Endothelial cell of umbilical vein (primary cell): ENCODE measurements at regions not wholly inside any gene's neighbourhood (a gene's known extent, or its start where the extent isn't known, plus 50 kb on each side); places are given as distances from the start of the nearest gene placed in this dataset.
A peak's percentile ranks its signal among the peaks of the same experiment; 100 is the strongest.

Source experiments
- BruUV-seq: library from RNA; stranded (reverse); fragments of 400-500 nt; replicated peaks from 2 replicates; lab custom pipeline; 2021; lab: Mats Ljungman, UMichigan
- CTCF ChIA-PET: fragments of 300-600, 350-600 bp; sonication (Branson Sonifier 250); formaldehyde crosslinking; loops from one replicate; lab custom pipeline; 2021; ENCODE audit warnings: antibody characterized with exemption, inconsistent platforms; lab: Charles Lee
- POLR2A ChIA-PET: fragments of 300-600, 350-600 bp; sonication (Branson Sonifier 250); formaldehyde crosslinking; loops from one replicate; lab custom pipeline; 2021; ENCODE audit warnings: antibody characterized with exemption, inconsistent platforms; lab: Charles Lee
- DNase-seq: peaks from one replicate; pipeline ENCODE4 v3.0.0-alpha.2; 2011; ENCODE audit warnings: low read depth, low spot score
- FAIRE-seq: peaks from 2 replicates; lab custom pipeline; 2011; peaks lifted over from hg19 to GRCh38; lab: Jason Lieb, UNC
- H2AFZ ChIP-seq: 2 replicates; pipeline ENCODE4 v1.6.0; 2012; ENCODE audit warnings: low read depth, low read length, control low read depth, inconsistent platforms
- H3K27ac ChIP-seq: 2 replicates; pipeline ENCODE4 v1.5.1; 2011; ENCODE audit warnings: low read depth, mild to moderate bottlenecking, control low read depth, low read length, moderate library complexity; ENCODE audit not compliant: insufficient read depth
- H3K27me3 ChIP-seq, 2 experiments: 2 replicates each; pipeline versions ENCODE4 v1.6.0 to v1.6.1; 2011; ENCODE audit warnings: low read length in 2 of 2, mixed read lengths in 1 of 2; ENCODE audit not compliant: control insufficient read depth in 2 of 2, insufficient read depth in 2 of 2
- H3K36me3 ChIP-seq, 2 experiments: 2 replicates in 1 of 2; 3 replicates in 1 of 2; pipeline ENCODE4 v1.5.1; 2011; ENCODE audit warnings: low read length in 2 of 2, mild to moderate bottlenecking in 1 of 2, moderate library complexity in 1 of 2; ENCODE audit not compliant: control insufficient read depth in 2 of 2, insufficient read depth in 2 of 2; ENCODE audit errors: extremely low read depth in 1 of 2
- H3K4me1 ChIP-seq: 3 replicates; pipeline ENCODE4 v1.5.1; 2011; ENCODE audit warnings: mild to moderate bottlenecking, low read length; ENCODE audit not compliant: control insufficient read depth, insufficient read depth; ENCODE audit errors: extremely low read depth
- H3K4me2 ChIP-seq: 2 replicates; pipeline ENCODE4 v1.6.1; 2011; ENCODE audit warnings: low read length, control low read depth, mixed read lengths; ENCODE audit not compliant: insufficient read depth
- H3K4me3 ChIP-seq, 3 experiments: fragments of 200-600 bp in 1 of 3; sonication (generic), shearing (Covaris generic) in 1 of 3; replicated peaks in 1 of 3; 2 replicates each; pipeline ENCODE4 v1.5.1; 2011 to 2016; ENCODE audit warnings: control low read depth in 3 of 3, low read length in 3 of 3, mild to moderate bottlenecking in 2 of 3, inconsistent platforms in 1 of 3, low read depth in 1 of 3, moderate library complexity in 1 of 3; ENCODE audit not compliant: insufficient read depth in 1 of 3
- H3K79me2 ChIP-seq: 2 replicates; pipeline ENCODE4 v1.6.0; 2012; ENCODE audit warnings: low read length, inconsistent platforms; ENCODE audit not compliant: control insufficient read depth, insufficient read depth
- H3K9ac ChIP-seq: replicated peaks from 2 replicates; pipeline ENCODE3; 2011; ENCODE audit warnings: low read length, control low read depth; ENCODE audit not compliant: insufficient read depth; ENCODE audit errors: extremely low read depth
- H3K9me1 ChIP-seq: replicated peaks from 3 replicates; pipeline ENCODE4 v1.6.0; 2011; ENCODE audit warnings: mild to moderate bottlenecking, low read length; ENCODE audit not compliant: control insufficient read depth, insufficient read depth; ENCODE audit errors: extremely low read depth
- H3K9me3 ChIP-seq: replicated peaks from 2 replicates; pipeline ENCODE4 v1.5.1; 2012; ENCODE audit warnings: low read length, inconsistent platforms; ENCODE audit not compliant: control insufficient read depth, insufficient read depth
- H4K20me1 ChIP-seq: replicated peaks from 2 replicates; pipeline ENCODE3; 2011; ENCODE audit warnings: mild to moderate bottlenecking, low read length; ENCODE audit not compliant: control insufficient read depth, insufficient read depth; ENCODE audit errors: extremely low read depth
- EZH2 ChIP-seq: IDR thresholded peaks from 2 replicates; pipeline ENCODE4 v1.6.1; 2012; ENCODE audit warnings: borderline replicate concordance, low read depth, mild to moderate bottlenecking, moderate library complexity, low read length, inconsistent platforms; ENCODE audit not compliant: severe bottlenecking
- FOS ChIP-seq: IDR thresholded peaks from 2 replicates; pipeline ENCODE4 v1.6.1; 2011; ENCODE audit warnings: mild to moderate bottlenecking, low read length, moderate library complexity, borderline replicate concordance; ENCODE audit not compliant: insufficient read depth
- GATA2 ChIP-seq: IDR thresholded peaks from 2 replicates; pipeline ENCODE4 v1.7.0; 2011; ENCODE audit warnings: low read depth, mild to moderate bottlenecking, moderate library complexity, mixed read lengths, low read length; ENCODE audit not compliant: insufficient read length, insufficient read depth
- JUN ChIP-seq: IDR thresholded peaks from 2 replicates; pipeline ENCODE4 v1.6.1; 2011; ENCODE audit warnings: borderline replicate concordance, low read depth; ENCODE audit not compliant: insufficient read length, insufficient read depth
- POLR2AphosphoS5 ChIP-seq: IDR thresholded peaks from 2 replicates; pipeline ENCODE4 v1.6.1; 2012; ENCODE audit warnings: low read depth, mild to moderate bottlenecking, control low read depth, low read length, moderate library complexity; ENCODE audit not compliant: insufficient read depth
- dilution Hi-C: fragments of 300-500 bp; cut with MboI; formaldehyde crosslinking; loops from one replicate; pipeline ENCODE4 v1.15.0; 2019; ENCODE audit warnings: low sequenced_read_pairs; ENCODE audit not compliant: extremely low pct_ligation_motif_present
- intact Hi-C: fragments of 100-400 bp; cut with micrococcal nuclease; formaldehyde crosslinking; loops from one replicate; pipeline ENCODE4 v1.10.0; 2022
- TF ChIP-seq, protein P1 (sequence below), 2 donors: IDR thresholded peaks; 1 replicate in 1 of 2; 2 replicates in 1 of 2; pipeline ENCODE4 v1.5.1; 2011; ENCODE audit warnings: low read length in 2 of 2, mild to moderate bottlenecking in 2 of 2, moderate library complexity in 2 of 2, control low read depth in 1 of 2, inconsistent platforms in 1 of 2, low read depth in 1 of 2; ENCODE audit not compliant: insufficient read depth in 1 of 2; ENCODE audit errors: extremely low read depth in 1 of 2
- TF ChIP-seq, protein P2 (sequence below): IDR thresholded peaks from 2 replicates; pipeline ENCODE4 v1.6.1; 2011; ENCODE audit not compliant: insufficient read depth, insufficient read length

- H3K27ac ChIP-seq, result peak overlapping the region; percentile 79
- DNase-seq, result peak; percentile 78
- H3K4me3 ChIP-seq, result peak overlapping the region in 1 of 3 experiments; percentile 52
- H3K9me1 ChIP-seq, result no peaks in the 10 kb centered on the region
- H2AFZ ChIP-seq, result peak overlapping the region; percentile 46
- no TSS peak for BruUV-seq
- TF ChIP-seq, protein P1, sequence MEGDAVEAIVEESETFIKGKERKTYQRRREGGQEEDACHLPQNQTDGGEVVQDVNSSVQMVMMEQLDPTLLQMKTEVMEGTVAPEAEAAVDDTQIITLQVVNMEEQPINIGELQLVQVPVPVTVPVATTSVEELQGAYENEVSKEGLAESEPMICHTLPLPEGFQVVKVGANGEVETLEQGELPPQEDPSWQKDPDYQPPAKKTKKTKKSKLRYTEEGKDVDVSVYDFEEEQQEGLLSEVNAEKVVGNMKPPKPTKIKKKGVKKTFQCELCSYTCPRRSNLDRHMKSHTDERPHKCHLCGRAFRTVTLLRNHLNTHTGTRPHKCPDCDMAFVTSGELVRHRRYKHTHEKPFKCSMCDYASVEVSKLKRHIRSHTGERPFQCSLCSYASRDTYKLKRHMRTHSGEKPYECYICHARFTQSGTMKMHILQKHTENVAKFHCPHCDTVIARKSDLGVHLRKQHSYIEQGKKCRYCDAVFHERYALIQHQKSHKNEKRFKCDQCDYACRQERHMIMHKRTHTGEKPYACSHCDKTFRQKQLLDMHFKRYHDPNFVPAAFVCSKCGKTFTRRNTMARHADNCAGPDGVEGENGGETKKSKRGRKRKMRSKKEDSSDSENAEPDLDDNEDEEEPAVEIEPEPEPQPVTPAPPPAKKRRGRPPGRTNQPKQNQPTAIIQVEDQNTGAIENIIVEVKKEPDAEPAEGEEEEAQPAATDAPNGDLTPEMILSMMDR (IDR thresholded peaks at IDR 0.05; ENCODE audit: extremely low read depth in 1 of 2, insufficient read depth in 1 of 2, low read depth in 1 of 2, low read length in 2 of 2), result no peak
- TF ChIP-seq JUN (peak; percentile 90), FOS (peak; percentile 35), EZH2 (no peak), POLR2AphosphoS5 (peak; percentile 56), GATA2 (peak; percentile 93)
- TF ChIP-seq, protein P2, sequence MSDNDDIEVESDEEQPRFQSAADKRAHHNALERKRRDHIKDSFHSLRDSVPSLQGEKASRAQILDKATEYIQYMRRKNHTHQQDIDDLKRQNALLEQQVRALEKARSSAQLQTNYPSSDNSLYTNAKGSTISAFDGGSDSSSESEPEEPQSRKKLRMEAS, result no peak
- dilution Hi-C loops (no loop called here), intact Hi-C loops (no loop called here)
- H4K20me1 ChIP-seq, result no peaks in the 10 kb centered on the region
- CTCF ChIA-PET, result interaction anchor here (0.9 to 1.2 kb wide), 4 partner anchors 22 to 764 kb away, joined by 3 to 5 read pairs (median 3); partner anchors contain the start of gene GRIA2
- H3K27me3 ChIP-seq, result no peaks in the 10 kb centered on the region
- H3K36me3 ChIP-seq, result no peaks in the 10 kb centered on the region
- no peaks in the 10 kb centered on the region for H3K9me3 ChIP-seq
- peak overlapping the region; percentile 96 for H3K4me2 ChIP-seq
- H3K9ac ChIP-seq, result peak overlapping the region; percentile 39
- H3K79me2 ChIP-seq, result no peaks in the 10 kb centered on the region
- POLR2A ChIA-PET, result no interaction called here
- peaks cover 27% of the 10 kb centered on the region for H3K4me1 ChIP-seq
- FAIRE-seq, result peak; percentile 46
Measured at GRCh38 chr4:157983300-157983699, 189.5 kb downstream of the GASK1B start.
